Activated CD8-positive, alpha-beta memory T cell treated with anti-CD3 and anti-CD28 coated beads, Interleukin-2, amount 10 ng/mL, durations not matched to agents 7 days and 5 days (primary cell): ENCODE measurements at regions not wholly inside any gene's neighbourhood (a gene's known extent, or its start where the extent isn't known, plus 50 kb on each side); places are given as distances from the start of the nearest gene placed in this dataset.

Source experiments
- ATAC-seq: fragments of 150-1000 bp; cut with Tn5 transposase; one replicate; pipeline ENCODE4 v1.10.0; 2021; ENCODE audit warnings: moderate library complexity
- CTCF ChIA-PET: fragments of 350-600 bp; sonication (Branson Sonifier 250); formaldehyde crosslinking; loops from one replicate; lab custom pipeline; 2021; ENCODE audit warnings: antibody characterized with exemption; lab: Charles Lee
- DNase-seq: peaks from one replicate; pipeline ENCODE4 v3.0.0-alpha.2; 2020
- H3K27ac Mint-ChIP-seq: one replicate; pipeline ENCODE4 v1.8.0; 2021; ENCODE audit warnings: mild to moderate bottlenecking, mixed read lengths
- H3K27me3 Mint-ChIP-seq: one replicate; pipeline ENCODE4 v1.8.0; 2021; ENCODE audit warnings: mixed read lengths
- H3K36me3 Mint-ChIP-seq: one replicate; pipeline ENCODE4 v1.8.0; 2021; ENCODE audit warnings: mild to moderate bottlenecking, mixed read lengths
- H3K4me1 Mint-ChIP-seq: one replicate; pipeline ENCODE4 v1.8.0; 2021; ENCODE audit warnings: mixed read lengths
- H3K4me3 Mint-ChIP-seq: one replicate; pipeline ENCODE4 v1.8.0; 2021; ENCODE audit warnings: mild to moderate bottlenecking, moderate library complexity, mixed read lengths
- H3K9me3 Mint-ChIP-seq: one replicate; pipeline ENCODE4 v1.8.0; 2022; ENCODE audit warnings: low read depth, mixed read lengths

GRCh38 chr20:12180107-12180661 lies 262.5 kb downstream of the BTBD3 start:
- CTCF ChIA-PET: no interaction called here
- Mint-ChIP-seq H3K27me3 (no peaks in the 10 kb centered on the region), H3K9me3 (peaks cover 12% of the 10 kb centered on the region)

GRCh38 chr20:12198281-12198680 lies 280.6 kb downstream of the BTBD3 start:
- DNase-seq (no peak), ATAC-seq (no peak)
- H3K27ac Mint-ChIP-seq: no peak overlapping the region
- H3K4me3 Mint-ChIP-seq: no peak overlapping the region
- H3K9me3 Mint-ChIP-seq: peaks cover 5% of the 10 kb centered on the region
- CTCF ChIA-PET: no interaction called here
- H3K4me1 Mint-ChIP-seq: no peaks in the 10 kb centered on the region
- no peaks in the 10 kb centered on the region for H3K36me3 Mint-ChIP-seq
- no peaks in the 10 kb centered on the region for H3K27me3 Mint-ChIP-seq

More at GRCh38 chr20:12180107-12180661, 262.5 kb downstream of the BTBD3 start:
- no peaks in the 10 kb centered on the region for H3K36me3 Mint-ChIP-seq
- H3K4me1 Mint-ChIP-seq: no peaks in the 10 kb centered on the region
- no peak for DNase-seq
- H3K27ac Mint-ChIP-seq: no peak overlapping the region
- no peak for ATAC-seq
- no peak overlapping the region for H3K4me3 Mint-ChIP-seq

GRCh38 chr20:12199703-12200102 lies 282.0 kb downstream of the BTBD3 start:
- H3K9me3 Mint-ChIP-seq: peaks cover 5% of the 10 kb centered on the region
- no peak overlapping the region for H3K4me3 Mint-ChIP-seq
- no peak overlapping the region for H3K27ac Mint-ChIP-seq
- no peak for DNase-seq
- H3K27me3 Mint-ChIP-seq: no peaks in the 10 kb centered on the region
- ATAC-seq: no peak
- CTCF ChIA-PET: no interaction called here
- no peaks in the 10 kb centered on the region for H3K36me3 Mint-ChIP-seq
- no peaks in the 10 kb centered on the region for H3K4me1 Mint-ChIP-seq

- CTCF ChIA-PET: no interaction called here
- H3K4me1 Mint-ChIP-seq: no peaks in the 10 kb centered on the region
These were observed 283.7 kb downstream of the BTBD3 start for GRCh38 chr20:12201289-12201991.

GRCh38 chr20:12203399-12203798 lies 285.7 kb downstream of the BTBD3 start:
- Mint-ChIP-seq H3K4me3 (no peak overlapping the region), H3K36me3 (no peaks in the 10 kb centered on the region), H3K27ac (no peak overlapping the region), H3K4me1 (no peaks in the 10 kb centered on the region), H3K27me3 (no peaks in the 10 kb centered on the region), H3K9me3 (peaks cover 3% of the 10 kb centered on the region)
- DNase-seq (no peak), ATAC-seq (no peak)
- CTCF ChIA-PET: no interaction called here

More at GRCh38 chr20:12201289-12201991, 283.7 kb downstream of the BTBD3 start:
- no peak for DNase-seq
- no peaks in the 10 kb centered on the region for H3K36me3 Mint-ChIP-seq
- H3K27me3 Mint-ChIP-seq: no peaks in the 10 kb centered on the region
- peaks cover 5% of the 10 kb centered on the region for H3K9me3 Mint-ChIP-seq
- ATAC-seq: no peak
- no peak overlapping the region for H3K4me3 Mint-ChIP-seq
- H3K27ac Mint-ChIP-seq: no peak overlapping the region

GRCh38 chr20:12203981-12204380 lies 286.3 kb downstream of the BTBD3 start:
- DNase-seq (no peak), ATAC-seq (no peak)
- Mint-ChIP-seq H3K9me3 (no peaks in the 10 kb centered on the region), H3K27me3 (no peaks in the 10 kb centered on the region), H3K4me1 (no peaks in the 10 kb centered on the region), H3K36me3 (no peaks in the 10 kb centered on the region), H3K4me3 (no peak overlapping the region), H3K27ac (no peak overlapping the region)
- CTCF ChIA-PET: no interaction called here

GRCh38 chr20:12207875-12208274 lies 290.2 kb downstream of the BTBD3 start:
- ATAC-seq: no peak
- Mint-ChIP-seq H3K4me1 (no peaks in the 10 kb centered on the region), H3K36me3 (no peaks in the 10 kb centered on the region), H3K9me3 (no peaks in the 10 kb centered on the region), H3K4me3 (no peak overlapping the region), H3K27ac (no peak overlapping the region), H3K27me3 (no peaks in the 10 kb centered on the region)
- no peak for DNase-seq
- CTCF ChIA-PET: no interaction called here

- no peak for DNase-seq
These were observed 292.9 kb downstream of the BTBD3 start for GRCh38 chr20:12210591-12210990.

GRCh38 chr20:12211361-12211760 lies 293.7 kb downstream of the BTBD3 start:
- H3K27me3 Mint-ChIP-seq: no peaks in the 10 kb centered on the region
- H3K4me3 Mint-ChIP-seq: no peak overlapping the region
- no peaks in the 10 kb centered on the region for H3K36me3 Mint-ChIP-seq
- no peak overlapping the region for H3K27ac Mint-ChIP-seq
- CTCF ChIA-PET: no interaction called here
- no peaks in the 10 kb centered on the region for H3K4me1 Mint-ChIP-seq
- DNase-seq (no peak), ATAC-seq (no peak)
- H3K9me3 Mint-ChIP-seq: peaks cover 2% of the 10 kb centered on the region

More at GRCh38 chr20:12210591-12210990, 292.9 kb downstream of the BTBD3 start:
- ATAC-seq: no peak
- Mint-ChIP-seq H3K36me3 (no peaks in the 10 kb centered on the region), H3K4me1 (no peaks in the 10 kb centered on the region), H3K9me3 (peaks cover 2% of the 10 kb centered on the region), H3K27ac (no peak overlapping the region), H3K27me3 (no peaks in the 10 kb centered on the region), H3K4me3 (no peak overlapping the region)
- CTCF ChIA-PET: no interaction called here

- ATAC-seq: no peak
- no peak overlapping the region for H3K27ac Mint-ChIP-seq
- H3K9me3 Mint-ChIP-seq: peaks cover 2% of the 10 kb centered on the region
- no peak overlapping the region for H3K4me3 Mint-ChIP-seq
- no peaks in the 10 kb centered on the region for H3K4me1 Mint-ChIP-seq
- no peaks in the 10 kb centered on the region for H3K27me3 Mint-ChIP-seq
- H3K36me3 Mint-ChIP-seq: no peaks in the 10 kb centered on the region
- CTCF ChIA-PET: no interaction called here
- DNase-seq: no peak
These were observed 299.7 kb downstream of the BTBD3 start for GRCh38 chr20:12217382-12217781.

- no peak overlapping the region for H3K4me3 Mint-ChIP-seq
- peaks cover 2% of the 10 kb centered on the region for H3K9me3 Mint-ChIP-seq
- no peaks in the 10 kb centered on the region for H3K27me3 Mint-ChIP-seq
- ATAC-seq (no peak), DNase-seq (no peak)
- H3K36me3 Mint-ChIP-seq: no peaks in the 10 kb centered on the region
- no peaks in the 10 kb centered on the region for H3K4me1 Mint-ChIP-seq
- CTCF ChIA-PET: no interaction called here
- H3K27ac Mint-ChIP-seq: no peak overlapping the region
These were observed 302.1 kb downstream of the BTBD3 start for GRCh38 chr20:12219798-12220197.

- no peak for DNase-seq
- no peaks in the 10 kb centered on the region for H3K27me3 Mint-ChIP-seq
- no peak overlapping the region for H3K27ac Mint-ChIP-seq
- ATAC-seq: no peak
- no peaks in the 10 kb centered on the region for H3K36me3 Mint-ChIP-seq
- CTCF ChIA-PET: no interaction called here
- H3K4me3 Mint-ChIP-seq: no peak overlapping the region
- no peaks in the 10 kb centered on the region for H3K4me1 Mint-ChIP-seq
- peaks cover 2% of the 10 kb centered on the region for H3K9me3 Mint-ChIP-seq
These were observed 305.4 kb downstream of the BTBD3 start for GRCh38 chr20:12223057-12223456.

GRCh38 chr20:12225898-12226297 lies 308.2 kb downstream of the BTBD3 start:
- no peak for DNase-seq
- Mint-ChIP-seq H3K4me3 (no peak overlapping the region), H3K27ac (no peak overlapping the region), H3K9me3 (peaks cover 2% of the 10 kb centered on the region), H3K36me3 (no peaks in the 10 kb centered on the region), H3K4me1 (no peaks in the 10 kb centered on the region), H3K27me3 (no peaks in the 10 kb centered on the region)
- no peak for ATAC-seq
- CTCF ChIA-PET: no interaction called here

GRCh38 chr20:12229891-12230290 lies 312.2 kb downstream of the BTBD3 start:
- H3K4me1 Mint-ChIP-seq: no peaks in the 10 kb centered on the region
- H3K27me3 Mint-ChIP-seq: no peaks in the 10 kb centered on the region
- DNase-seq (no peak), ATAC-seq (no peak)
- no peak overlapping the region for H3K27ac Mint-ChIP-seq
- CTCF ChIA-PET: no interaction called here
- no peak overlapping the region for H3K4me3 Mint-ChIP-seq
- H3K9me3 Mint-ChIP-seq: peaks cover 5% of the 10 kb centered on the region
- no peaks in the 10 kb centered on the region for H3K36me3 Mint-ChIP-seq
